ENCODE measurements at regions not wholly inside any gene's neighbourhood (a gene's known extent, or its start where the extent isn't known, plus 50 kb on each side); places are given as distances from the start of the nearest gene placed in this dataset.

DNA sequence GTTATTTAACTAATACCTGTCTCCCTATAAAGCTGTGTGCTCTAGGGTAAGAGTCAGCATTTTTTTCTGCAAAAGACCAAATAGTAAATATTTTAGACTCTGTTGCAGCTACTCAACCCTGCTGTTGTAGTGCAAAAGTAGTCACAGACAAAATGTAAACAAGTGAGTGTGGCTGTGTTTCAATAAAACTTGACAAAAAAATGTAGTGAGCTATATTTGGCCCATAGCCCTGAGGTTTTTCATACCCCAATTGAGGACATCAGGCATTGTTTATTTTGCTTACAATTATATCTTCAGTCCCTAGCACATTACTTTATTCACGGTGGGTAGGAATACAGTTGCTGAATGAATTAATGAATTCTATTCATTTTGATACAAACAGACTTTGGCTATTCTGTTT, 58.7 kb upstream of the TBC1D5 start:
- no peak overlapping the region for H3K4me3 Mint-ChIP-seq (ENCODE audit: low read depth)
- H3K4me1 Mint-ChIP-seq (ENCODE audit: low read depth), result no peaks in the 10 kb centered on the region
- no peaks in the 10 kb centered on the region for H3K27me3 Mint-ChIP-seq
- no peak for DNase-seq (ENCODE audit: low spot score, unreplicated experiment)
- no peaks in the 10 kb centered on the region for H3K9me3 Mint-ChIP-seq (ENCODE audit: low read depth)
- H3K27ac Mint-ChIP-seq, result no peak overlapping the region
- no peaks in the 10 kb centered on the region for H3K36me3 Mint-ChIP-seq (ENCODE audit: insufficient read depth)
- TF ChIP-seq, protein P1, sequence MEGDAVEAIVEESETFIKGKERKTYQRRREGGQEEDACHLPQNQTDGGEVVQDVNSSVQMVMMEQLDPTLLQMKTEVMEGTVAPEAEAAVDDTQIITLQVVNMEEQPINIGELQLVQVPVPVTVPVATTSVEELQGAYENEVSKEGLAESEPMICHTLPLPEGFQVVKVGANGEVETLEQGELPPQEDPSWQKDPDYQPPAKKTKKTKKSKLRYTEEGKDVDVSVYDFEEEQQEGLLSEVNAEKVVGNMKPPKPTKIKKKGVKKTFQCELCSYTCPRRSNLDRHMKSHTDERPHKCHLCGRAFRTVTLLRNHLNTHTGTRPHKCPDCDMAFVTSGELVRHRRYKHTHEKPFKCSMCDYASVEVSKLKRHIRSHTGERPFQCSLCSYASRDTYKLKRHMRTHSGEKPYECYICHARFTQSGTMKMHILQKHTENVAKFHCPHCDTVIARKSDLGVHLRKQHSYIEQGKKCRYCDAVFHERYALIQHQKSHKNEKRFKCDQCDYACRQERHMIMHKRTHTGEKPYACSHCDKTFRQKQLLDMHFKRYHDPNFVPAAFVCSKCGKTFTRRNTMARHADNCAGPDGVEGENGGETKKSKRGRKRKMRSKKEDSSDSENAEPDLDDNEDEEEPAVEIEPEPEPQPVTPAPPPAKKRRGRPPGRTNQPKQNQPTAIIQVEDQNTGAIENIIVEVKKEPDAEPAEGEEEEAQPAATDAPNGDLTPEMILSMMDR (IDR thresholded peaks at IDR 0.05; ENCODE audit: unreplicated experiment), result no peak

DNA sequence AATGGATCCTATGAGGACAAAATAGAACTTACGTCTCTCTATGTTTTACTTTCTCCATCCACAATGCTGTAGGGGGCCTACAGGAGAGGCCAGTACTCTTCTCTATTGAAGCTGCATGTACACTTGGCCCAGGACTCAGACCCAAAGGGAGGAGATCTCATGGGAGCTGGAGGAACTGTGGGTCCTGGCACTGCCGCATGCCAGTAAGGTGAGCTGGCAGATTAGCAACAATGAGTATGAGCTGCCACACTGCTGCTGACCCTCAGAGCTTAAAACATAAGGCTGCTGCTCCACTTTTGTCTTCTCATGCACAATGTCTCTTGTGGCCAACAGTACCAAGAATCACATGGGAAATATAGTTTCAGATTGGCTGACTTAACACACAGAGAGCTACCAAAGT, 57.8 kb upstream of the TBC1D5 start:
- no peaks in the 10 kb centered on the region for H3K9me3 Mint-ChIP-seq (ENCODE audit: low read depth)
- H3K27ac Mint-ChIP-seq, result no peak overlapping the region
- H3K4me3 Mint-ChIP-seq (ENCODE audit: low read depth), result no peak overlapping the region
- no peak for DNase-seq (ENCODE audit: low spot score, unreplicated experiment)
- no peaks in the 10 kb centered on the region for H3K27me3 Mint-ChIP-seq
- no peaks in the 10 kb centered on the region for H3K4me1 Mint-ChIP-seq (ENCODE audit: low read depth)
- no peaks in the 10 kb centered on the region for H3K36me3 Mint-ChIP-seq (ENCODE audit: insufficient read depth)
- TF ChIP-seq, protein P1 (IDR thresholded peaks at IDR 0.05; ENCODE audit: unreplicated experiment), result no peak

DNA sequence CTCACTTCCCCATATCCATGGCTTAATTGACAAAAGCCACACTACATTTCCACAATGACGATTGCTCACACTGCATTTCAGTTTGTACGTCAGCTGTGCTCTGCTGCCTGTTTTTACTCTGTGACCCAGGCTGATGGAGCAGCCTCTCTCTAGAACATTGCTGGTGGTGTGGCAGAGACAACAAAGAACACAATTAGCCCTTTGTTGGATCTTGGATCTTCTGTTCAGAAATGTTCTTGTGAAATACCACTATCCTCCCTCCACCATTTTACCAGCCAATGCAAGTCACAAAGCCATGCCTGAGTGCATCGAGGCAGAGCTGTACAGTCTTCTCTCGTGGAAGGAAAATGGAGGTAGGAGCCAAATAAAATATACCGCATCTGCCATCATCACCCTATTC, 56.9 kb upstream of the TBC1D5 start:
- H3K9me3 Mint-ChIP-seq (ENCODE audit: low read depth), result no peaks in the 10 kb centered on the region
- no peaks in the 10 kb centered on the region for H3K4me1 Mint-ChIP-seq (ENCODE audit: low read depth)

GRCh38 chr3:17798000-17798399, 55.6 kb upstream of the TBC1D5 start:
- Mint-ChIP-seq H3K27ac (no peak overlapping the region), H3K4me1 (ENCODE audit: low read depth) (no peaks in the 10 kb centered on the region), H3K9me3 (ENCODE audit: low read depth) (peaks cover 2% of the 10 kb centered on the region), H3K27me3 (no peaks in the 10 kb centered on the region), H3K4me3 (ENCODE audit: low read depth) (no peak overlapping the region), H3K36me3 (ENCODE audit: insufficient read depth) (no peaks in the 10 kb centered on the region)
- DNase-seq (ENCODE audit: low spot score, unreplicated experiment), result no peak
- TF ChIP-seq, protein P1 (IDR thresholded peaks at IDR 0.05; ENCODE audit: unreplicated experiment), result no peak

More for the DNA sequence above, 56.9 kb upstream of the TBC1D5 start:
- TF ChIP-seq, protein P1 (IDR thresholded peaks at IDR 0.05; ENCODE audit: unreplicated experiment), result no peak
- no peak overlapping the region for H3K4me3 Mint-ChIP-seq (ENCODE audit: low read depth)
- H3K36me3 Mint-ChIP-seq (ENCODE audit: insufficient read depth), result no peaks in the 10 kb centered on the region
- no peak for DNase-seq (ENCODE audit: low spot score, unreplicated experiment)
- no peaks in the 10 kb centered on the region for H3K27me3 Mint-ChIP-seq
- H3K27ac Mint-ChIP-seq, result no peak overlapping the region

- Mint-ChIP-seq H3K27ac (no peak overlapping the region), H3K4me3 (ENCODE audit: low read depth) (no peak overlapping the region), H3K36me3 (ENCODE audit: insufficient read depth) (peaks cover 1% of the 10 kb centered on the region), H3K4me1 (ENCODE audit: low read depth) (no peaks in the 10 kb centered on the region), H3K27me3 (no peaks in the 10 kb centered on the region), H3K9me3 (ENCODE audit: low read depth) (peaks cover 10% of the 10 kb centered on the region)
- no peak for DNase-seq (ENCODE audit: low spot score, unreplicated experiment)
- TF ChIP-seq, protein P1 (IDR thresholded peaks at IDR 0.05; ENCODE audit: unreplicated experiment), result no peak
Observed at GRCh38 chr3:17795711-17796110, 53.3 kb upstream of the TBC1D5 start.

Data from progenitor cell of endocrine pancreas (in vitro differentiated cells).